Kidney (tissue), 13 donors: ENCODE measurements at regions not wholly inside any gene's neighbourhood (a gene's known extent, or its start where the extent isn't known, plus 50 kb on each side); places are given as distances from the start of the nearest gene placed in this dataset.

Experiments used
- DNase-seq, 5 donors: peaks; one replicate each; pipeline ENCODE4 v3.0.0-alpha.2; 2013 to 2020
- FAIRE-seq: peaks from 2 replicates; lab custom pipeline; 2012; peaks lifted over from hg19 to GRCh38; lab: Jason Lieb, UNC
- H3K27ac ChIP-seq, 2 donors: one replicate each; pipeline ENCODE4 v1.7.0; 2013; ENCODE audit warnings: low read depth in 2 of 2, low read length in 2 of 2, inconsistent platforms in 1 of 2
- H3K27me3 ChIP-seq: one replicate; pipeline ENCODE4 v1.7.1; 2013; ENCODE audit warnings: low read length, inconsistent platforms; ENCODE audit not compliant: control insufficient read depth, insufficient read depth
- H3K36me3 ChIP-seq, 3 donors: one replicate each; pipeline versions ENCODE4 v1.7.0 to v1.7.1; 2013; ENCODE audit warnings: low read length in 3 of 3, control low read depth in 1 of 3, inconsistent platforms in 1 of 3; ENCODE audit not compliant: insufficient read depth in 3 of 3, control insufficient read depth in 2 of 3
- H3K4me1 ChIP-seq, 3 donors: one replicate each; pipeline versions ENCODE4 v1.7.0 to v1.7.1; 2013; ENCODE audit warnings: low read length in 3 of 3, inconsistent platforms in 1 of 3, low read depth in 1 of 3; ENCODE audit not compliant: control insufficient read depth in 2 of 3, insufficient read depth in 2 of 3
- H3K4me3 ChIP-seq, 3 donors: one replicate each; pipeline versions ENCODE4 v1.7.0 to v1.8.1; 2013; ENCODE audit warnings: low read length in 3 of 3, control low read depth in 1 of 3, inconsistent platforms in 1 of 3
- H3K9ac ChIP-seq, 3 donors: one replicate each; pipeline versions ENCODE4 v1.7.0 to v1.7.1; 2013; ENCODE audit warnings: low read length in 3 of 3, control low read depth in 1 of 3, inconsistent platforms in 1 of 3
- H3K9me3 ChIP-seq, 3 donors: one replicate each; pipeline versions ENCODE4 v1.7.0 to v1.7.1; 2013; ENCODE audit warnings: low read length in 3 of 3, control low read depth in 1 of 3, inconsistent platforms in 1 of 3; ENCODE audit not compliant: control insufficient read depth in 2 of 3, insufficient read depth in 1 of 3
- intact Hi-C: fragments of 100-400 bp; cut with DNase I; formaldehyde crosslinking; loops from one replicate; pipeline ENCODE4 v1.11.1; 2022
- TF ChIP-seq, protein P1 (sequence below): IDR thresholded peaks from 3 replicates; pipeline ENCODE4 v1.5.1; 2012; ENCODE audit warnings: mild to moderate bottlenecking, moderate library complexity, borderline replicate concordance; ENCODE audit not compliant: insufficient read depth; ENCODE audit errors: extremely low read depth
- donor health status: control.
- donor health status: control.
- donor health status: control.
- donor health status: control.
- donor health status: control.
- donor health status: DM: yes; HTN: yes; CAD: no.
- donor health status: Normal renal cell carcinoma (clear cell type).

DNA sequence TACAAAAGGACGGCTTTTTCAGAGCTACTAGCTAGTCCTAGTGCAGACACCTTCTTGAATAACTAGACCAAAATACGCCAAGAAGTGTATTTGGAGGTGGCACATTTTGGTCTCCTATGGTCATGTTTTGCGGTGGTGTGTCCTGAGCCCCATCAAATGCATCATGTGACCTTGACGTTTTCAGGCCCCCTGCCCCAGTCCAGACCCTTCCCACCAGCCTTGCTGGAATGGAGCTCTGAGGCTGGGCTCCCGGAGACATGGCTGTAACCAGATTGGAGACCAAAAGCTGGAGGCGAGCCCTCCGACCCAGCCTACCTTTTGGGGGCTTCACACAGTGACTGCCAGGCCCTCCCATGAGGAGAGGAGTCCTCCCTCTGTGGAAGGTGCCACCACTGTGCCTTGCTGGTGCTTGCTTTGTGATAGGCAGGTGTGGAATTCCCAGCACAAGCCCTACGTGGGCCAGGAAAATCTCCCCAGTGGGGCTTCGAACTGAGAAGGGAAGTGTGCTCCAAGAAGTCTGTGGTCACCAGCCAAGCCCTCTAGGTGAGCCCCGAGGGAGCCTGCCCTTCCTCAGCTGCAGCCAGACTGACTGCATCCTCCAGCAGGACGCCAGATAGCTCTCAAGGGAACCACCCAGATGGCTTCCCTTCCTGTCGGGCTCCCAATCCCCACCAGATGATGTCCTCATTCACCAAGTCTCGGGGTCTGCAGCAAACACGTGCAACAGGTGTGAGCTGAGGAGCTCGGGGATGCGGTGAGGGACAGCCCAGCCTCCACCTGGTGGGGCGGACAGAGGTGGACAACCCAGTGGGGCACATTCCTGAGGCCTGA, 126.2 kb downstream of the ASB7 start:
- Histone ChIP-seq H3K4me3 (no peak overlapping the region), H3K9me3 (no peaks in the 10 kb centered on the region), H3K4me1 (peaks cover 0 to 25% (median 17%) of the 10 kb centered on the region in 3 donors), H3K27me3 (no peaks in the 10 kb centered on the region), H3K27ac (no peak overlapping the region), H3K36me3 (no peaks in the 10 kb centered on the region), H3K9ac (no peak overlapping the region)
- FAIRE-seq, result no peak
- TF ChIP-seq, protein P1, sequence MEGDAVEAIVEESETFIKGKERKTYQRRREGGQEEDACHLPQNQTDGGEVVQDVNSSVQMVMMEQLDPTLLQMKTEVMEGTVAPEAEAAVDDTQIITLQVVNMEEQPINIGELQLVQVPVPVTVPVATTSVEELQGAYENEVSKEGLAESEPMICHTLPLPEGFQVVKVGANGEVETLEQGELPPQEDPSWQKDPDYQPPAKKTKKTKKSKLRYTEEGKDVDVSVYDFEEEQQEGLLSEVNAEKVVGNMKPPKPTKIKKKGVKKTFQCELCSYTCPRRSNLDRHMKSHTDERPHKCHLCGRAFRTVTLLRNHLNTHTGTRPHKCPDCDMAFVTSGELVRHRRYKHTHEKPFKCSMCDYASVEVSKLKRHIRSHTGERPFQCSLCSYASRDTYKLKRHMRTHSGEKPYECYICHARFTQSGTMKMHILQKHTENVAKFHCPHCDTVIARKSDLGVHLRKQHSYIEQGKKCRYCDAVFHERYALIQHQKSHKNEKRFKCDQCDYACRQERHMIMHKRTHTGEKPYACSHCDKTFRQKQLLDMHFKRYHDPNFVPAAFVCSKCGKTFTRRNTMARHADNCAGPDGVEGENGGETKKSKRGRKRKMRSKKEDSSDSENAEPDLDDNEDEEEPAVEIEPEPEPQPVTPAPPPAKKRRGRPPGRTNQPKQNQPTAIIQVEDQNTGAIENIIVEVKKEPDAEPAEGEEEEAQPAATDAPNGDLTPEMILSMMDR, result no peak
- peak in 2 of 5 donors; percentile 24 to 55 for DNase-seq
- intact Hi-C loops, result no loop called here

DNA sequence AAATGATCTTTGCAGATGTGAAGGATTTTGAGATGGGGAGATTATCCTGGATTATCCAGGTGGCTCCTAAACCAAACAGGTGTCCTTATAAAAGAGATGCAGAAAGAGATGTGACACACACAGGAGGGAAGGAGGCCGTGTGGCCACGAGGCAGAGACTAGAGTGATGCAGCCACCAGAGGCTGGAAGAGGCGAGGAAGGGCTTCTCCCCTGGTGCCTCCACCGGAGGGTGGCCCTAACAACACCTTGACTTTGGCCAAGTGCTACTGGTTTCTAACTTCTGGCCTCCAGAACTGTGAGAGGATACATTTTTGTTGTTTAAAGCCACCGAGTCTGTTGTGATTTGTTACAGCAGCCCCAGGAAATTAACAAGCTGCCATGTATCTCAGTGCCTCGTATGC, 127.1 kb downstream of the ASB7 start:
- no peak overlapping the region for H3K9ac ChIP-seq
- FAIRE-seq (no peak), DNase-seq (peak in 1 of 5 donors; percentile 19)
- H3K27me3 ChIP-seq, result no peaks in the 10 kb centered on the region
- no peaks in the 10 kb centered on the region for H3K9me3 ChIP-seq
- intact Hi-C loops, result no loop called here
- H3K27ac ChIP-seq, result no peak overlapping the region
- TF ChIP-seq, protein P1, result no peak
- H3K4me1 ChIP-seq, result peaks cover 0 to 25% (median 15%) of the 10 kb centered on the region in 3 donors
- H3K4me3 ChIP-seq, result no peak overlapping the region
- no peaks in the 10 kb centered on the region for H3K36me3 ChIP-seq

DNA sequence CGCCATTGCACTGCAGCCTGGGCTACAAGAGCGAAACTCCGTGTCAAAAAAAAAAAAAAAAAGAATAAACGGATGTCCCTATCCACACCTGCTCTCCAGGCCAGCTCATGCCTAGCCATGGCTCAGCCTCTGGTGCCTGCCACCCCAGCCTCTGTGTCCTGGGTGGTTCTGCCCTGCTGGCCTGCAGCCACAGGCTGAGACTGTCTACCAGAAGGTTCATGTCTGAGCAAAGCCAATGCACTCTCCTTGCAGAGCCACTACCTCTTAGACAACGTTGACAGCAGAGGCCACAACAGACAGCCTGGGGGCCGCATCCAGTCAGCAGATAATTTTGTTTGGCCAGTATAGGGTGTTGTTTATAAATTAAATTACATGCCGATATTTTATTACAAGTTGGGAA, 127.7 kb downstream of the ASB7 start:
- Histone ChIP-seq H3K4me3 (no peak overlapping the region), H3K9me3 (no peaks in the 10 kb centered on the region), H3K9ac (no peak overlapping the region), H3K27ac (no peak overlapping the region), H3K4me1 (peaks cover 0 to 22% (median 15%) of the 10 kb centered on the region in 3 donors), H3K27me3 (no peaks in the 10 kb centered on the region), H3K36me3 (no peaks in the 10 kb centered on the region)
- intact Hi-C loops, result no loop called here
- TF ChIP-seq, protein P1, result no peak
- peak in 2 of 5 donors; percentile 18 to 39 for DNase-seq
- FAIRE-seq, result no peak
